Neural cell (in vitro differentiated cells): ENCODE measurements at regions not wholly inside any gene's neighbourhood (a gene's known extent, or its start where the extent isn't known, plus 50 kb on each side); places are given as distances from the start of the nearest gene placed in this dataset.

Experiments
- H2AFZ ChIP-seq: fragments of 200-600, 300-800 bp; sonication (generic), shearing (Covaris generic); 2 replicates; pipeline ENCODE4 v1.6.0; 2014; ENCODE audit warnings: low read depth, mild to moderate bottlenecking, antibody characterized with exemption, low read length, moderate library complexity
- H3F3A ChIP-seq: fragments of 200-600 bp; shearing (Covaris generic); 2 replicates; pipeline ENCODE4 v1.6.1; 2016; ENCODE audit warnings: mild to moderate bottlenecking, moderate library complexity, mixed read lengths, antibody characterized with exemption, low read length; ENCODE audit not compliant: insufficient read depth, poor library complexity, severe bottlenecking
- H3K27ac ChIP-seq: fragments of 200-600, 300-800 bp; sonication (generic), shearing (Covaris generic); 2 replicates; pipeline ENCODE4 v1.5.1; 2014; ENCODE audit warnings: mild to moderate bottlenecking, low read length, moderate library complexity
- H3K27me3 ChIP-seq: fragments of 300-800, 200-600 bp; sonication (generic), shearing (Covaris generic); 2 replicates; pipeline ENCODE4 v1.6.0; 2014; ENCODE audit warnings: mild to moderate bottlenecking, low read depth, low read length, moderate library complexity; ENCODE audit not compliant: insufficient read depth
- H3K36me3 ChIP-seq: fragments of 300-800, 200-600 bp; sonication (generic), shearing (Covaris generic); 2 replicates; pipeline ENCODE4 v1.5.1; 2014; ENCODE audit warnings: mild to moderate bottlenecking, antibody characterized with exemption, low read length, moderate library complexity; ENCODE audit not compliant: insufficient read depth
- H3K4me2 ChIP-seq: fragments of 300-800, 200-600 bp; sonication (generic), shearing (Covaris generic); 2 replicates; pipeline ENCODE4 v1.6.0; 2014; ENCODE audit warnings: mild to moderate bottlenecking, low read length
- H3K4me3 ChIP-seq: fragments of 300-800, 200-600 bp; sonication (generic), shearing (Covaris generic); 2 replicates; pipeline ENCODE4 v1.5.1; 2014; ENCODE audit warnings: mild to moderate bottlenecking, low read length, moderate library complexity
- H3K79me2 ChIP-seq: fragments of 200-600 bp; shearing (Covaris generic); replicated peaks from 2 replicates; pipeline ENCODE4 v1.6.0; 2014; ENCODE audit warnings: mild to moderate bottlenecking, low read length, moderate library complexity; ENCODE audit not compliant: insufficient read depth
- H3K9ac ChIP-seq: fragments of 300-800, 200-600 bp; sonication (generic), shearing (Covaris generic); 2 replicates; pipeline ENCODE4 v1.6.1; 2016; ENCODE audit warnings: mild to moderate bottlenecking, low read length, mixed read lengths
- H3K9me2 ChIP-seq: fragments of 200-600 bp; shearing (Covaris generic); 2 replicates; pipeline ENCODE4 v1.6.1; 2016; ENCODE audit warnings: mild to moderate bottlenecking, low read length, mixed read lengths; ENCODE audit not compliant: insufficient read depth
- H3K9me3 ChIP-seq: fragments of 200-600, 300-800 bp; sonication (generic), shearing (Covaris generic); 2 replicates; pipeline ENCODE4 v1.6.1; 2016; ENCODE audit warnings: mild to moderate bottlenecking, mixed run types, low read length, moderate library complexity, mixed read lengths
- H4K20me1 ChIP-seq: fragments of 200-600 bp; shearing (Covaris generic); 2 replicates; pipeline ENCODE4 v1.6.1; 2016; ENCODE audit warnings: mild to moderate bottlenecking, mixed run types; ENCODE audit not compliant: insufficient read depth
- EP300 ChIP-seq: fragments of 450-650 bp; conservative IDR thresholded peaks from 2 replicates; pipeline ENCODE4 v1.6.1; 2014; ENCODE audit warnings: antibody characterized with exemption, mild to moderate bottlenecking, moderate library complexity; ENCODE audit not compliant: poor library complexity, severe bottlenecking
- EZH2 ChIP-seq: fragments of 200-600, 300-800 bp; shearing (Covaris generic), sonication (generic); IDR thresholded peaks from 2 replicates; pipeline ENCODE4 v1.6.1; 2014; ENCODE audit warnings: antibody characterized with exemption, low read length, borderline replicate concordance, mild to moderate bottlenecking; ENCODE audit not compliant: insufficient read depth, poor library complexity, severe bottlenecking
- MXI1 ChIP-seq: fragments of 450-650 bp; conservative IDR thresholded peaks from 2 replicates; pipeline ENCODE4 v1.6.1; 2014; ENCODE audit warnings: antibody characterized with exemption, mild to moderate bottlenecking; ENCODE audit not compliant: poor library complexity, severe bottlenecking
- POLR2AphosphoS5 ChIP-seq: IDR thresholded peaks from 2 replicates; pipeline ENCODE4 v1.6.1; 2012
- RAD21 ChIP-seq: fragments of 450-650 bp; conservative IDR thresholded peaks from 2 replicates; pipeline ENCODE4 v1.6.1; 2014; ENCODE audit warnings: antibody characterized with exemption, mild to moderate bottlenecking, moderate library complexity
- SMC3 ChIP-seq: fragments of 450-650 bp; conservative IDR thresholded peaks from 2 replicates; pipeline ENCODE4 v1.6.1; 2014; ENCODE audit warnings: antibody characterized with exemption, mild to moderate bottlenecking, moderate library complexity; ENCODE audit not compliant: poor library complexity
- TAF1 ChIP-seq: IDR thresholded peaks from 2 replicates; pipeline ENCODE4 v1.6.1; 2012; ENCODE audit warnings: low read depth
- TF ChIP-seq, protein P1 (sequence below): fragments of 450-650 bp; IDR thresholded peaks from 2 replicates; pipeline ENCODE4 v1.5.1; 2014; ENCODE audit warnings: antibody characterized with exemption, mild to moderate bottlenecking, moderate library complexity; ENCODE audit not compliant: poor library complexity, severe bottlenecking
- TF ChIP-seq, protein P2 (sequence below): IDR thresholded peaks from 2 replicates; pipeline ENCODE4 v1.6.1; 2012; ENCODE audit warnings: borderline replicate concordance

DNA sequence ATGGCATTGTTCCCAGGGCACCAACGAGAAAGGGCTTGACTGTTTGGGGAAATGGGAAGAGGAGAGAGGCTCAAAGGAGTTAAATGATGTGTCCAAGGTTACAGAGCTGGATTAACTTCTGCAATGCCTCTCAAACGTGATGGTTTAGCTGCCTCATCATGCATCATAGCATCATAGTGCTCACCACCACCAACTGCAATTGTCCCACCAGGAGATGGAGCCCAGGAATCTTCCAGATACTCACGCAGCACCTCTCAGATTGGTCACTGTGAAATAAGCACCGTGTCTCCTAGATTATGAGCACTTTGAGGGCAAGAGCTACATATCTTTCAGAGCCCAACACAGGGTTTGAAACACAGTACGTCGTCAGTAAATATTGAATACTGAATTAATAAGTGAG, 69.2 kb downstream of the PRSS23 start:
- no peak overlapping the region for H2AFZ ChIP-seq

DNA sequence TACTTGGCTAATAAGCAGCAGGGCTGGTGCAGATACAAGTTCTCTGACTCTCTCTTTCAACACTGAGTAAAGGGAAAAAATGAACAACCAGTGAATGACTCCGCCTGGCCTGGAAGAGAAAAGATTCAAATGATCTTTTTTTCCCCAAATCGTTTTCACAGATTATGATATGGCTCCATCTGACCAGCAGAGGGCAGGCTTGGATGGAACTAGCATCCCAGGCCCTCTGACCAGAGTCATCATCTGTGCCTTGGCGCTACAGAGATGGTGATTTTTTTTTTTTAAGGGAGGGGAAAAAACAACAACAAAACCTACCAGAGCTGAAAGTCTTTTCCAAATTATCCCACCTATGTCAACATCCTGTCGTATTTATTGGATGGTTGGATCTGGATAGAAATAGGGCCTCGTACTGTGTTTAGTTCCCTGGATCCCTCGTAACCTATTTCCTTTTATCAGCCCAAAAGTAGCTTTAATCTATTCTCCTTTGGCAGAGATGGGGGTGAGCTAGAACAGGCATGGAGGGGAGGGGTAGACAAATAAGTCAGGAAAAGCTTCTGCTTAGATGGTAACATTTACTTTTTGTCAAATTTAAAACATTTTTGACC, 69.7 kb downstream of the PRSS23 start:
- Histone ChIP-seq H3K4me2 (no peak overlapping the region), H3K27me3 (no peaks in the 10 kb centered on the region), H3K9me3 (no peaks in the 10 kb centered on the region), H3K27ac (no peak overlapping the region), H3K9me2 (no peaks in the 10 kb centered on the region), H2AFZ (no peak overlapping the region), H3K36me3 (no peaks in the 10 kb centered on the region), H3F3A (no peaks in the 10 kb centered on the region), H3K9ac (no peak overlapping the region), H3K79me2 (no peaks in the 10 kb centered on the region), H3K4me3 (no peak overlapping the region), H4K20me1 (no peaks in the 10 kb centered on the region)
- TF ChIP-seq, protein P1, sequence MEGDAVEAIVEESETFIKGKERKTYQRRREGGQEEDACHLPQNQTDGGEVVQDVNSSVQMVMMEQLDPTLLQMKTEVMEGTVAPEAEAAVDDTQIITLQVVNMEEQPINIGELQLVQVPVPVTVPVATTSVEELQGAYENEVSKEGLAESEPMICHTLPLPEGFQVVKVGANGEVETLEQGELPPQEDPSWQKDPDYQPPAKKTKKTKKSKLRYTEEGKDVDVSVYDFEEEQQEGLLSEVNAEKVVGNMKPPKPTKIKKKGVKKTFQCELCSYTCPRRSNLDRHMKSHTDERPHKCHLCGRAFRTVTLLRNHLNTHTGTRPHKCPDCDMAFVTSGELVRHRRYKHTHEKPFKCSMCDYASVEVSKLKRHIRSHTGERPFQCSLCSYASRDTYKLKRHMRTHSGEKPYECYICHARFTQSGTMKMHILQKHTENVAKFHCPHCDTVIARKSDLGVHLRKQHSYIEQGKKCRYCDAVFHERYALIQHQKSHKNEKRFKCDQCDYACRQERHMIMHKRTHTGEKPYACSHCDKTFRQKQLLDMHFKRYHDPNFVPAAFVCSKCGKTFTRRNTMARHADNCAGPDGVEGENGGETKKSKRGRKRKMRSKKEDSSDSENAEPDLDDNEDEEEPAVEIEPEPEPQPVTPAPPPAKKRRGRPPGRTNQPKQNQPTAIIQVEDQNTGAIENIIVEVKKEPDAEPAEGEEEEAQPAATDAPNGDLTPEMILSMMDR, result peak; percentile 66
- TF ChIP-seq RAD21 (peak; percentile 62), EZH2 (no peak), SMC3 (peak; percentile 66), TAF1 (no peak)

More for the DNA sequence above, 69.2 kb downstream of the PRSS23 start:
- Histone ChIP-seq H4K20me1 (no peaks in the 10 kb centered on the region), H3K9me2 (no peaks in the 10 kb centered on the region), H3K9ac (no peak overlapping the region), H3K4me3 (no peak overlapping the region), H3K36me3 (no peaks in the 10 kb centered on the region), H3K79me2 (no peaks in the 10 kb centered on the region), H3F3A (no peaks in the 10 kb centered on the region), H3K27me3 (no peaks in the 10 kb centered on the region), H3K27ac (no peak overlapping the region), H3K4me2 (no peak overlapping the region), H3K9me3 (no peaks in the 10 kb centered on the region)
- TF ChIP-seq, protein P1, result no peak
- no peak for TF ChIP-seq TAF1
- TF ChIP-seq RAD21, result no peak
- TF ChIP-seq POLR2AphosphoS5, result no peak
- TF ChIP-seq SMC3, result no peak
- TF ChIP-seq EP300, result no peak
- TF ChIP-seq EZH2, result no peak
- TF ChIP-seq, protein P2, sequence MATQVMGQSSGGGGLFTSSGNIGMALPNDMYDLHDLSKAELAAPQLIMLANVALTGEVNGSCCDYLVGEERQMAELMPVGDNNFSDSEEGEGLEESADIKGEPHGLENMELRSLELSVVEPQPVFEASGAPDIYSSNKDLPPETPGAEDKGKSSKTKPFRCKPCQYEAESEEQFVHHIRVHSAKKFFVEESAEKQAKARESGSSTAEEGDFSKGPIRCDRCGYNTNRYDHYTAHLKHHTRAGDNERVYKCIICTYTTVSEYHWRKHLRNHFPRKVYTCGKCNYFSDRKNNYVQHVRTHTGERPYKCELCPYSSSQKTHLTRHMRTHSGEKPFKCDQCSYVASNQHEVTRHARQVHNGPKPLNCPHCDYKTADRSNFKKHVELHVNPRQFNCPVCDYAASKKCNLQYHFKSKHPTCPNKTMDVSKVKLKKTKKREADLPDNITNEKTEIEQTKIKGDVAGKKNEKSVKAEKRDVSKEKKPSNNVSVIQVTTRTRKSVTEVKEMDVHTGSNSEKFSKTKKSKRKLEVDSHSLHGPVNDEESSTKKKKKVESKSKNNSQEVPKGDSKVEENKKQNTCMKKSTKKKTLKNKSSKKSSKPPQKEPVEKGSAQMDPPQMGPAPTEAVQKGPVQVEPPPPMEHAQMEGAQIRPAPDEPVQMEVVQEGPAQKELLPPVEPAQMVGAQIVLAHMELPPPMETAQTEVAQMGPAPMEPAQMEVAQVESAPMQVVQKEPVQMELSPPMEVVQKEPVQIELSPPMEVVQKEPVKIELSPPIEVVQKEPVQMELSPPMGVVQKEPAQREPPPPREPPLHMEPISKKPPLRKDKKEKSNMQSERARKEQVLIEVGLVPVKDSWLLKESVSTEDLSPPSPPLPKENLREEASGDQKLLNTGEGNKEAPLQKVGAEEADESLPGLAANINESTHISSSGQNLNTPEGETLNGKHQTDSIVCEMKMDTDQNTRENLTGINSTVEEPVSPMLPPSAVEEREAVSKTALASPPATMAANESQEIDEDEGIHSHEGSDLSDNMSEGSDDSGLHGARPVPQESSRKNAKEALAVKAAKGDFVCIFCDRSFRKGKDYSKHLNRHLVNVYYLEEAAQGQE, result no peak
- no peak for TF ChIP-seq MXI1
